H1 (cell line): ENCODE measurements at regions not wholly inside any gene's neighbourhood (a gene's known extent, or its start where the extent isn't known, plus 50 kb on each side); places are given as distances from the start of the nearest gene placed in this dataset.

Experiments
- CTCF ChIA-PET: fragments of 300-600 bp; sonication (Branson Sonifier 250); formaldehyde crosslinking; loops from one replicate; lab custom pipeline; 2021; ENCODE audit not compliant: partially characterized antibody; lab: Charles Lee
- POLR2A ChIA-PET: fragments of 300-600 bp; sonication (Branson Sonifier 250); formaldehyde crosslinking; loops from one replicate; lab custom pipeline; 2021; ENCODE audit warnings: inconsistent platforms; ENCODE audit not compliant: partially characterized antibody; lab: Charles Lee
- DNase-seq, 2 experiments: peaks; one replicate each; pipeline versions ENCODE4 v3.0.0 to v3.0.0-alpha.2; 2010 to 2022; ENCODE audit warnings: low spot score in 2 of 2, low read depth in 1 of 2, mixed read lengths in 1 of 2
- FAIRE-seq: peaks from 2 replicates; lab custom pipeline; 2011; peaks lifted over from hg19 to GRCh38; lab: Jason Lieb, UNC
- H2AFZ ChIP-seq: 2 replicates; pipeline ENCODE4 v1.8.1; 2012; ENCODE audit warnings: low read length, inconsistent platforms
- H2AK5ac ChIP-seq: 2 replicates; pipeline ENCODE4 v1.6.1; 2013; ENCODE audit warnings: low read depth, low read length
- H2BK120ac ChIP-seq: replicated peaks from 2 replicates; pipeline ENCODE3; 2013; ENCODE audit warnings: low read depth, low read length, inconsistent platforms
- H2BK12ac ChIP-seq: 2 replicates; pipeline ENCODE4 v1.6.1; 2013; ENCODE audit warnings: low read depth, low read length
- H2BK15ac ChIP-seq: 2 replicates; pipeline ENCODE4 v1.6.1; 2013; ENCODE audit warnings: low read length
- H2BK20ac ChIP-seq: 2 replicates; pipeline ENCODE4 v1.6.1; 2013; ENCODE audit warnings: low read length
- H2BK5ac ChIP-seq: 2 replicates; pipeline ENCODE4 v1.6.1; 2013; ENCODE audit warnings: low read depth, low read length
- H3K14ac ChIP-seq: 2 replicates; pipeline ENCODE4 v1.6.1; 2013; ENCODE audit warnings: inconsistent platforms; ENCODE audit not compliant: insufficient read length
- H3K18ac ChIP-seq: 2 replicates; pipeline ENCODE4 v1.6.1; 2013; ENCODE audit warnings: low read length; ENCODE audit errors: extremely low read depth
- H3K23ac ChIP-seq: 2 replicates; pipeline ENCODE4 v1.6.1; 2013; ENCODE audit warnings: inconsistent platforms; ENCODE audit not compliant: insufficient read length
- H3K23me2 ChIP-seq: 2 replicates; pipeline ENCODE4 v1.6.1; 2013; ENCODE audit warnings: low read depth, low read length
- H3K27ac ChIP-seq: 2 replicates; pipeline ENCODE4 v1.6.1; 2011; ENCODE audit warnings: low read depth, low read length, inconsistent platforms
- H3K27me3 ChIP-seq, 4 experiments: replicated peaks in 1 of 4; 1 replicate in 1 of 4; 2 replicates in 3 of 4; pipeline versions ENCODE4 v1.6.1 to v1.8.1; 2011 to 2013; ENCODE audit warnings: low read length in 3 of 4, mild to moderate bottlenecking in 3 of 4, inconsistent platforms in 2 of 4, mixed read lengths in 2 of 4, moderate library complexity in 1 of 4; ENCODE audit not compliant: control insufficient read depth in 3 of 4, insufficient read depth in 3 of 4; ENCODE audit errors: extremely low read depth in 1 of 4
- H3K36me3 ChIP-seq, 4 experiments: 2 replicates each; pipeline versions ENCODE4 v1.6.1 to v1.8.1; 2011 to 2013; ENCODE audit warnings: mild to moderate bottlenecking in 4 of 4, low read length in 3 of 4, moderate library complexity in 2 of 4, control low read depth in 1 of 4, inconsistent platforms in 1 of 4; ENCODE audit not compliant: insufficient read depth in 4 of 4, control insufficient read depth in 2 of 4
- H3K4ac ChIP-seq: replicated peaks from 2 replicates; pipeline ENCODE3; 2013; ENCODE audit warnings: low read length, low read depth, mixed read lengths, inconsistent platforms; ENCODE audit not compliant: insufficient read length
- H3K4me1 ChIP-seq, 4 experiments: replicated peaks in 1 of 4; 1 replicate in 1 of 4; 2 replicates in 3 of 4; pipeline versions ENCODE4 v1.6.1 to v1.8.1; 2011 to 2013; ENCODE audit warnings: low read length in 3 of 4, inconsistent platforms in 2 of 4, mixed read lengths in 1 of 4; ENCODE audit not compliant: insufficient read depth in 4 of 4, control insufficient read depth in 3 of 4
- H3K4me2 ChIP-seq, 2 experiments: 2 replicates each; pipeline versions ENCODE4 v1.6.1 to v1.8.1; 2011 to 2013; ENCODE audit warnings: low read depth in 2 of 2, low read length in 2 of 2, control low read depth in 1 of 2, inconsistent platforms in 1 of 2, mild to moderate bottlenecking in 1 of 2; ENCODE audit not compliant: insufficient read depth in 1 of 2
- H3K4me3 ChIP-seq, 4 experiments: fragments of 200-600, 300-600 bp in 1 of 4; sonication (generic), shearing (Covaris generic), sonication (Bioruptor Twin) in 1 of 4; 2 replicates each; pipeline versions ENCODE4 v1.5.1 to v1.8.1; 2011 to 2016; ENCODE audit warnings: low read length in 4 of 4, low read depth in 3 of 4, control low read depth in 2 of 4, inconsistent platforms in 2 of 4, mild to moderate bottlenecking in 2 of 4, mixed read lengths in 1 of 4, moderate library complexity in 1 of 4; ENCODE audit not compliant: insufficient read depth in 2 of 4; ENCODE audit errors: extremely low read depth in 1 of 4
- H3K56ac ChIP-seq: replicated peaks from 2 replicates; pipeline ENCODE3; 2013; ENCODE audit warnings: low read depth, mild to moderate bottlenecking, mixed read lengths, low read length, inconsistent platforms; ENCODE audit not compliant: insufficient read length
- H3K79me1 ChIP-seq: 2 replicates; pipeline ENCODE4 v1.6.1; 2013; ENCODE audit warnings: low read depth, low read length, control low read depth
- H3K79me2 ChIP-seq, 2 experiments: 2 replicates each; pipeline versions ENCODE4 v1.6.1 to v1.8.1; 2012 to 2013; ENCODE audit warnings: low read length in 2 of 2, mild to moderate bottlenecking in 2 of 2, inconsistent platforms in 1 of 2; ENCODE audit not compliant: insufficient read depth in 2 of 2, control insufficient read depth in 1 of 2
- H3K9ac ChIP-seq, 4 experiments: replicated peaks in 1 of 4; 1 replicate in 1 of 4; 2 replicates in 3 of 4; pipeline versions ENCODE4 v1.6.1 to v1.8.1; 2011 to 2013; ENCODE audit warnings: low read depth in 3 of 4, low read length in 3 of 4, control low read depth in 2 of 4, mild to moderate bottlenecking in 2 of 4, moderate library complexity in 2 of 4, inconsistent platforms in 1 of 4; ENCODE audit errors: extremely low read depth in 1 of 4
- H3K9me3 ChIP-seq, 2 experiments: 2 replicates each; pipeline versions ENCODE4 v1.6.1 to v1.8.1; 2012 to 2013; ENCODE audit warnings: mild to moderate bottlenecking in 2 of 2, moderate library complexity in 2 of 2, control low read depth in 1 of 2, inconsistent platforms in 1 of 2, low read depth in 1 of 2, low read length in 1 of 2, mixed read lengths in 1 of 2; ENCODE audit not compliant: insufficient read depth in 2 of 2
- H4K20me1 ChIP-seq, 2 experiments: replicated peaks in 1 of 2; 2 replicates each; pipeline versions ENCODE3 to v1.8.1; 2011 to 2013; ENCODE audit warnings: inconsistent platforms in 2 of 2, low read length in 2 of 2, mild to moderate bottlenecking in 1 of 2; ENCODE audit not compliant: insufficient read depth in 2 of 2, control insufficient read depth in 1 of 2
- H4K5ac ChIP-seq: 2 replicates; pipeline ENCODE4 v1.6.1; 2013; ENCODE audit warnings: low read length, low read depth, mixed read lengths, inconsistent platforms; ENCODE audit not compliant: insufficient read length
- H4K8ac ChIP-seq: 2 replicates; pipeline ENCODE4 v1.8.0; 2013; ENCODE audit warnings: mild to moderate bottlenecking, moderate library complexity, low read length, inconsistent platforms; ENCODE audit not compliant: insufficient read depth; ENCODE audit errors: extremely low read depth
- H4K91ac ChIP-seq: replicated peaks from 2 replicates; pipeline ENCODE3; 2013; ENCODE audit warnings: low read length, mixed read lengths, inconsistent platforms; ENCODE audit not compliant: insufficient read length
- BACH1 ChIP-seq: IDR thresholded peaks from 2 replicates; pipeline ENCODE4 v1.6.1; 2012; ENCODE audit warnings: low read length, improper control_type of control experiment
- EZH2 ChIP-seq: fragments of 200-600 bp; sonication (generic); IDR thresholded peaks from 2 replicates; pipeline ENCODE4 v1.7.1; 2012; ENCODE audit warnings: low read depth, mild to moderate bottlenecking, moderate library complexity, low read length, inconsistent platforms; ENCODE audit not compliant: severe bottlenecking
- GABPA ChIP-seq: IDR thresholded peaks from 2 replicates; pipeline ENCODE4 v1.6.1; 2011; ENCODE audit warnings: mild to moderate bottlenecking, low read length, moderate library complexity, borderline replicate concordance; ENCODE audit not compliant: insufficient read depth
- HDAC2 ChIP-seq, 2 experiments: fragments of 300-600 bp in 1 of 2; sonication (generic) in 1 of 2; IDR thresholded peaks; 2 replicates each; pipeline ENCODE4 v1.6.1; 2011 to 2012; ENCODE audit warnings: low read depth in 2 of 2, low read length in 2 of 2, mild to moderate bottlenecking in 2 of 2, moderate library complexity in 2 of 2, borderline replicate concordance in 1 of 2, inconsistent platforms in 1 of 2
- POLR2AphosphoS5 ChIP-seq: IDR thresholded peaks from 2 replicates; pipeline ENCODE4 v1.6.1; 2011; ENCODE audit warnings: low read depth, low read length
- RXRA ChIP-seq: IDR thresholded peaks from 2 replicates; pipeline ENCODE4 v1.6.1; 2011; ENCODE audit warnings: low read depth, mild to moderate bottlenecking, low read length, moderate library complexity; ENCODE audit not compliant: insufficient read depth
- SIRT6 ChIP-seq: IDR thresholded peaks from one replicate; pipeline ENCODE4 v1.7.1; 2012; ENCODE audit warnings: low read length, inconsistent platforms
- SP2 ChIP-seq: IDR thresholded peaks from 2 replicates; pipeline ENCODE4 v1.6.1; 2012; ENCODE audit warnings: mild to moderate bottlenecking, low read length, inconsistent platforms
- WGBS, 2 experiments: shearing (Covaris generic) in 1 of 2; methylation state at CpG; one replicate each; pipeline versions ENCODE4 v1.1.6 to v1.1.7; 2013 to 2015; ENCODE audit warnings: low lambda C conversion rate in 2 of 2, mixed read lengths in 2 of 2, inconsistent platforms in 1 of 2, low coverage in 1 of 2, missing lambda C conversion rate in 1 of 2; ENCODE audit not compliant: insufficient replicate concordance in 2 of 2, insufficient coverage in 1 of 2, insufficient read length in 1 of 2; ENCODE audit errors: extremely low coverage in 1 of 2, missing lambda C conversion rate in 1 of 2; 5-methylcytosine and 5-hydroxymethylcytosine counted together
- TF ChIP-seq, protein P1 (sequence below): IDR thresholded peaks from 2 replicates; pipeline ENCODE4 v1.6.1; 2012; ENCODE audit warnings: low read length, inconsistent platforms
- TF ChIP-seq, protein P2 (sequence below), 3 experiments: IDR thresholded peaks; 1 replicate in 2 of 3; 2 replicates in 1 of 3; pipeline versions ENCODE4 v1.5.1 to v1.6.1; 2011; ENCODE audit warnings: low read length in 3 of 3, mild to moderate bottlenecking in 3 of 3, inconsistent platforms in 2 of 3, low read depth in 1 of 3, moderate library complexity in 1 of 3; ENCODE audit not compliant: insufficient read depth in 1 of 3; ENCODE audit errors: control extremely low read depth in 1 of 3

DNA sequence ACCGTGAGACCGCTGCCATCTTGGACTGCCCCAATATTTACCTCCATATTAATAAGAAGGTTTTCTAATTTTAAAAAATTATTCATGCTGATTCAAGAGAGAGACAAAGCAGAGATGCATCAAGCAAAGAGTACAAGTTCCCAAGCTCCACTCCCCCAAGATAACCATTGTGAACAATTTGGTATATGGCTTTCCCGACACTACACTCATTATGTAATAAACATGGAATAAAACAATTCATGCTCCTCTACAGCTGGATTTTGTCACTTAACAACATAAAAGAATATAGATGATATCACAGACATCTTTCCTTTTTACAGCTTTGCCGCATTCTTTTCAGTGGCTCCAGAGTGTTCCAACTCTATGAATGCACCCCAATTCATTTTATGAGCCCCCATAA lies 307.6 kb downstream of the FGFR2 start:
- no peak overlapping the region for H2BK120ac ChIP-seq
- H2BK12ac ChIP-seq, result no peak overlapping the region
- H3K4me1 ChIP-seq, result peaks cover 12 to 24% (median 20%) of the 10 kb centered on the region in 4 experiments
- H3K4me2 ChIP-seq, result no peak overlapping the region
- ChIA-PET CTCF (interaction anchor here (1.1 kb wide), 1 partner anchor 89 kb away, joined by 4 read pairs; no protein-coding TSS in a partner anchor), POLR2A (no interaction called here)
- WGBS, 2 experiments, result 89% methylated on average over 4 of the region's 4 CpGs; no CpG with 5 or more reads in 1 of the 2 experiments
- no peak overlapping the region for H3K14ac ChIP-seq
- FAIRE-seq (no peak), DNase-seq (no peak)
- no peaks in the 10 kb centered on the region for H3K79me1 ChIP-seq
- H2BK15ac ChIP-seq, result no peak overlapping the region
- no peak overlapping the region for H3K18ac ChIP-seq
- H3K36me3 ChIP-seq, result no peaks in the 10 kb centered on the region; a peak in 1 of 8 replicates
- H2BK20ac ChIP-seq, result 0 out of 2 replicates have a peak overlapping the region, but pooled peaks have one; percentile 98
- H3K27me3 ChIP-seq, result peaks cover 0 to 2% (median 0%) of the 10 kb centered on the region in 4 experiments; a peak in 2 of 7 replicates
- H4K8ac ChIP-seq, result no peak overlapping the region
- peak overlapping the region; percentile 76; the same call in 1 of the 2 replicates for H2BK5ac ChIP-seq
- H3K9ac ChIP-seq, result no peak overlapping the region
- no peaks in the 10 kb centered on the region for H3K9me3 ChIP-seq
- H4K5ac ChIP-seq, result no peak overlapping the region
- H3K79me2 ChIP-seq, result no peaks in the 10 kb centered on the region
- no peak overlapping the region for H4K91ac ChIP-seq
- no peak overlapping the region for H3K27ac ChIP-seq
- no peaks in the 10 kb centered on the region for H4K20me1 ChIP-seq
- H2AFZ ChIP-seq, result no peak overlapping the region
- H2AK5ac ChIP-seq, result no peak overlapping the region
- H3K4me3 ChIP-seq, result no peak overlapping the region
- no peak overlapping the region for H3K23ac ChIP-seq
- H3K4ac ChIP-seq, result no peak overlapping the region
- no peak overlapping the region for H3K56ac ChIP-seq
- no peaks in the 10 kb centered on the region for H3K23me2 ChIP-seq
- no peak for TF ChIP-seq SIRT6
- TF ChIP-seq, protein P1, sequence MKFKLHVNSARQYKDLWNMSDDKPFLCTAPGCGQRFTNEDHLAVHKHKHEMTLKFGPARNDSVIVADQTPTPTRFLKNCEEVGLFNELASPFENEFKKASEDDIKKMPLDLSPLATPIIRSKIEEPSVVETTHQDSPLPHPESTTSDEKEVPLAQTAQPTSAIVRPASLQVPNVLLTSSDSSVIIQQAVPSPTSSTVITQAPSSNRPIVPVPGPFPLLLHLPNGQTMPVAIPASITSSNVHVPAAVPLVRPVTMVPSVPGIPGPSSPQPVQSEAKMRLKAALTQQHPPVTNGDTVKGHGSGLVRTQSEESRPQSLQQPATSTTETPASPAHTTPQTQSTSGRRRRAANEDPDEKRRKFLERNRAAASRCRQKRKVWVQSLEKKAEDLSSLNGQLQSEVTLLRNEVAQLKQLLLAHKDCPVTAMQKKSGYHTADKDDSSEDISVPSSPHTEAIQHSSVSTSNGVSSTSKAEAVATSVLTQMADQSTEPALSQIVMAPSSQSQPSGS, result no peak
- no peak for TF ChIP-seq HDAC2 (IDR thresholded peaks at IDR 0.05; ENCODE audit: borderline replicate concordance in 1 of 2, low read depth in 2 of 2, low read length in 2 of 2)
- TF ChIP-seq GABPA, result no peak
- TF ChIP-seq RXRA, result no peak
- no peak for TF ChIP-seq EZH2
- TF ChIP-seq SP2, result no peak
- TF ChIP-seq, protein P2, sequence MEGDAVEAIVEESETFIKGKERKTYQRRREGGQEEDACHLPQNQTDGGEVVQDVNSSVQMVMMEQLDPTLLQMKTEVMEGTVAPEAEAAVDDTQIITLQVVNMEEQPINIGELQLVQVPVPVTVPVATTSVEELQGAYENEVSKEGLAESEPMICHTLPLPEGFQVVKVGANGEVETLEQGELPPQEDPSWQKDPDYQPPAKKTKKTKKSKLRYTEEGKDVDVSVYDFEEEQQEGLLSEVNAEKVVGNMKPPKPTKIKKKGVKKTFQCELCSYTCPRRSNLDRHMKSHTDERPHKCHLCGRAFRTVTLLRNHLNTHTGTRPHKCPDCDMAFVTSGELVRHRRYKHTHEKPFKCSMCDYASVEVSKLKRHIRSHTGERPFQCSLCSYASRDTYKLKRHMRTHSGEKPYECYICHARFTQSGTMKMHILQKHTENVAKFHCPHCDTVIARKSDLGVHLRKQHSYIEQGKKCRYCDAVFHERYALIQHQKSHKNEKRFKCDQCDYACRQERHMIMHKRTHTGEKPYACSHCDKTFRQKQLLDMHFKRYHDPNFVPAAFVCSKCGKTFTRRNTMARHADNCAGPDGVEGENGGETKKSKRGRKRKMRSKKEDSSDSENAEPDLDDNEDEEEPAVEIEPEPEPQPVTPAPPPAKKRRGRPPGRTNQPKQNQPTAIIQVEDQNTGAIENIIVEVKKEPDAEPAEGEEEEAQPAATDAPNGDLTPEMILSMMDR (IDR thresholded peaks at IDR 0.05; ENCODE audit: control extremely low read depth in 1 of 3, insufficient read depth in 1 of 3, low read depth in 1 of 3, low read length in 3 of 3), result no peak
- TF ChIP-seq BACH1, result no peak
- no peak for TF ChIP-seq POLR2AphosphoS5
